ENCODE measurements at regions not wholly inside any gene's neighbourhood (a gene's known extent, or its start where the extent isn't known, plus 50 kb on each side); places are given as distances from the start of the nearest gene placed in this dataset.

DNA sequence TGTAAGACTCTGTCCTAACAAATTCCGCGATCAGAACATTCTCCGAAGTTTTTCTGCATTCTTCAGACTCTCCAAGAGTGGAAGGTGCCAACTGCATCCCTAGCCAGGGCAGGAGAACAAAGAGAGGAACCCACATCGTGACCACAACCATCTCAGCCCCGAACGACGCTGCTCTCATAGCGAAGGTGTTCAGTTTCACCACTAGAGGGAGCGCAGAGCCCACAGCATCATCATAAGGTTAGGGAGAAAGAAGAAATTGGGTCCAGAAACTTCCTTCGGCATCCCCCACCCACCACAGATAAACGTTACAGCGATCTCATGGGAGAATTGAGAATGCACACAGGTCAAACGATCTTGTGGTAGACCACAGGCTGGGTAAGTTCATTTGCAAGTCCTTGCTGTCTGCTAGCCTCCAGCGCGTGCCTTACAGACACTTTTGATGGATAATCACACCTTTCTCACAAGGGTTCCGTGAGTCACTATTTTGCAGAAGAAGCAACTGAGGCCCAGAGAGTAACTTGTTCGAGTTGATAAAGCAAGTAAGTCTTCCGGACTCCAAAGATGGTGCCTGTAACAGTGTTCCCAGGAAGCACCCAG is 53.7 kb upstream of the ARL4C start:
- TF ChIP-seq POLR2AphosphoS5 (IDR thresholded peaks at IDR 0.05) (no peak), SMC3 (conservative IDR thresholded peaks at IDR 0.05; ENCODE audit: poor library complexity) (peak; percentile 100), TAF1 (IDR thresholded peaks at IDR 0.05; ENCODE audit: low read depth) (no peak), EP300 (conservative IDR thresholded peaks at IDR 0.05; ENCODE audit: poor library complexity, severe bottlenecking) (no peak), RAD21 (conservative IDR thresholded peaks at IDR 0.05) (peak; percentile 100)
- TF ChIP-seq, protein P1, sequence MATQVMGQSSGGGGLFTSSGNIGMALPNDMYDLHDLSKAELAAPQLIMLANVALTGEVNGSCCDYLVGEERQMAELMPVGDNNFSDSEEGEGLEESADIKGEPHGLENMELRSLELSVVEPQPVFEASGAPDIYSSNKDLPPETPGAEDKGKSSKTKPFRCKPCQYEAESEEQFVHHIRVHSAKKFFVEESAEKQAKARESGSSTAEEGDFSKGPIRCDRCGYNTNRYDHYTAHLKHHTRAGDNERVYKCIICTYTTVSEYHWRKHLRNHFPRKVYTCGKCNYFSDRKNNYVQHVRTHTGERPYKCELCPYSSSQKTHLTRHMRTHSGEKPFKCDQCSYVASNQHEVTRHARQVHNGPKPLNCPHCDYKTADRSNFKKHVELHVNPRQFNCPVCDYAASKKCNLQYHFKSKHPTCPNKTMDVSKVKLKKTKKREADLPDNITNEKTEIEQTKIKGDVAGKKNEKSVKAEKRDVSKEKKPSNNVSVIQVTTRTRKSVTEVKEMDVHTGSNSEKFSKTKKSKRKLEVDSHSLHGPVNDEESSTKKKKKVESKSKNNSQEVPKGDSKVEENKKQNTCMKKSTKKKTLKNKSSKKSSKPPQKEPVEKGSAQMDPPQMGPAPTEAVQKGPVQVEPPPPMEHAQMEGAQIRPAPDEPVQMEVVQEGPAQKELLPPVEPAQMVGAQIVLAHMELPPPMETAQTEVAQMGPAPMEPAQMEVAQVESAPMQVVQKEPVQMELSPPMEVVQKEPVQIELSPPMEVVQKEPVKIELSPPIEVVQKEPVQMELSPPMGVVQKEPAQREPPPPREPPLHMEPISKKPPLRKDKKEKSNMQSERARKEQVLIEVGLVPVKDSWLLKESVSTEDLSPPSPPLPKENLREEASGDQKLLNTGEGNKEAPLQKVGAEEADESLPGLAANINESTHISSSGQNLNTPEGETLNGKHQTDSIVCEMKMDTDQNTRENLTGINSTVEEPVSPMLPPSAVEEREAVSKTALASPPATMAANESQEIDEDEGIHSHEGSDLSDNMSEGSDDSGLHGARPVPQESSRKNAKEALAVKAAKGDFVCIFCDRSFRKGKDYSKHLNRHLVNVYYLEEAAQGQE (IDR thresholded peaks at IDR 0.05; ENCODE audit: borderline replicate concordance) = no peak
- TF ChIP-seq, protein P2, sequence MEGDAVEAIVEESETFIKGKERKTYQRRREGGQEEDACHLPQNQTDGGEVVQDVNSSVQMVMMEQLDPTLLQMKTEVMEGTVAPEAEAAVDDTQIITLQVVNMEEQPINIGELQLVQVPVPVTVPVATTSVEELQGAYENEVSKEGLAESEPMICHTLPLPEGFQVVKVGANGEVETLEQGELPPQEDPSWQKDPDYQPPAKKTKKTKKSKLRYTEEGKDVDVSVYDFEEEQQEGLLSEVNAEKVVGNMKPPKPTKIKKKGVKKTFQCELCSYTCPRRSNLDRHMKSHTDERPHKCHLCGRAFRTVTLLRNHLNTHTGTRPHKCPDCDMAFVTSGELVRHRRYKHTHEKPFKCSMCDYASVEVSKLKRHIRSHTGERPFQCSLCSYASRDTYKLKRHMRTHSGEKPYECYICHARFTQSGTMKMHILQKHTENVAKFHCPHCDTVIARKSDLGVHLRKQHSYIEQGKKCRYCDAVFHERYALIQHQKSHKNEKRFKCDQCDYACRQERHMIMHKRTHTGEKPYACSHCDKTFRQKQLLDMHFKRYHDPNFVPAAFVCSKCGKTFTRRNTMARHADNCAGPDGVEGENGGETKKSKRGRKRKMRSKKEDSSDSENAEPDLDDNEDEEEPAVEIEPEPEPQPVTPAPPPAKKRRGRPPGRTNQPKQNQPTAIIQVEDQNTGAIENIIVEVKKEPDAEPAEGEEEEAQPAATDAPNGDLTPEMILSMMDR (IDR thresholded peaks at IDR 0.05; ENCODE audit: poor library complexity, severe bottlenecking) = peak; percentile 98
